HTERT RPE-1 (cell line): ENCODE measurements at regions not wholly inside any gene's neighbourhood (a gene's known extent, or its start where the extent isn't known, plus 50 kb on each side); places are given as distances from the start of the nearest gene placed in this dataset.

Experiments used
- in situ Hi-C: fragments of 300-500 bp; cut with MboI; formaldehyde crosslinking; loops from 4 replicates; pipeline ENCODE4 v1.14.3; 2020; ENCODE audit warnings: low sequenced_read_pairs

DNA sequence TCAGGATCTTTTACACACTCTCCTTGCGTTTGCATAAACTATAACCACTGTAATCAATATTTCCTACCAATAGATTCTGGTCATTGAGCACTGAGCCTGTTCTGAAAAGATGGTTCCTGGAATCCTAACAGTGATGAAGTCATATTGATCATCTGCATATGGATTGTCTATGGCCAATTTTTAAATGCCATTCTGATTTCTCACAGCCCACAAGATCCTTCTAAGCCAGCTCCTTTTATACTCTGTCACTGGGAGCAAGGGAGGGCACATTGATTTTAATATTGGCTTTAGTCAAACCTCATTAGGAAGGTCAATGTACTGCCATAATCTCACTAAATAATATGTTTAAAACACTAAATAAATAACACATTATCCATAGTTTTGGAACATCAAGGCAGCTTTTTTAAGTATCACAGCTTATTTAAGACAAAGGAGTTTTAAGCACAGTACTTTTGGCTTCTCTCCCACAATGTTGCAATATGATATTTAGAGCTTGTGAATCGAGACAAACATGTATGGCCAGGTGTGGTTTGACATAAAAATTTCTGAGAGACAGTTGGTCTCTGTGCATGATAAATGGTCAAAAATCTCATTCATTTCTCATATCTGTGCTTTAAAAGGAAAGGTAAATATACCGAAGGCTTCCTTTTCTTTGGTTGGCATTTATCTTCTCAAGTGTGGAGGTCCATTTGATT, 267.3 kb downstream of the MTX2 start:
- in situ Hi-C loops, result no loop called here

GRCh38 chr2:176537932-176538331, 268.7 kb downstream of the MTX2 start:
- in situ Hi-C loops, result no loop called here

GRCh38 chr2:176540995-176541394, 271.8 kb downstream of the MTX2 start:
- in situ Hi-C loops, result no loop called here

GRCh38 chr2:176542476-176542875, 273.2 kb downstream of the MTX2 start:
- in situ Hi-C loops, result no loop called here

- in situ Hi-C loops, result no loop called here
These were observed 275.3 kb downstream of the MTX2 start for GRCh38 chr2:176544557-176544956.

DNA sequence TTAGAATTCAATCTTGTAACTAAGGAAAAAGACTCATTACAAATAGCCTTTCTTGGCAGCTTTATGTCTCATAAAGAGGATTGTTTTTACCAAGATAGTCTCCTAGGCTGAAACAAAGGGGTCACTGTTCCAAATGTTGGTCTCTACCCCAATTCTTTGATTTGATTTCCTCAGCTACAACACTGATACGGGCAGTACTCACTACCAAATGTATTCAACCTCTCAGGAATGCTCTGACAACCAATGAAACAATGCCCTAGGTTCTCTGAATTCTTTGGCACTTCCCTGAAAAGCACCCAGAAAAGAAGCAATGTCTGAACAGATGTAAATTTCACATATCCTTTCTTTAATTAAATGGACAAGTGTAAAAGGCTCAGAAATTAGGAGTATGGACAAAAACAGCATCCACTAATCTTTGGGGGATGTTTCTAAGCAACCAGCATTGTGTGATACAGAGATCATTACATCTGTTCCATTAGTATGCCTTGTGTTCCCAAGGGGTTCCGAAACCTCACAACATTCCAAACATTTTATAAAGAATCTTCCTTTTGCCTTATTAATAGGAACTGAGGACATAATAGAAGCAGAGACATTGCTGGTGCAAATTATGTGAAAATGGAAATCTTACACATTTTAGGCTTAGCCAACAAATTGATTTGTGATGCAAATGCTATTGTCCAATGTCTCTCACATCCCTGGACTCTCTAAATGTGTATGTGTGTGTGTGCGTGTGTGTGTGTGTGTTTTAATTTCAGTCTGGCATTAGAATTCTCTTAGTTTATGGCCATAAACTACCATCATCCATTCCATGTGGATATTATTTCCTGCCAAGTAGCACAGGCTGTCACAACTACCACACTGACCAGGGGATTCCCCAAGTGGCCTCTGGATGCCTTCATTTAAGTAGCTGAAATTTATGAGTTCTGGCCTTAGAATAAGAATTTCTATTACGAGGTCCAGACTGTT, 276.0 kb downstream of the MTX2 start:
- in situ Hi-C loops, result no loop called here

- in situ Hi-C loops, result no loop called here
These were observed 277.3 kb downstream of the MTX2 start for GRCh38 chr2:176546550-176546949.

GRCh38 chr2:176552501-176553135, 283.4 kb downstream of the MTX2 start:
- in situ Hi-C loops, result no loop called here

GRCh38 chr2:176553685-176554100, 284.5 kb downstream of the MTX2 start:
- in situ Hi-C loops, result no loop called here

DNA sequence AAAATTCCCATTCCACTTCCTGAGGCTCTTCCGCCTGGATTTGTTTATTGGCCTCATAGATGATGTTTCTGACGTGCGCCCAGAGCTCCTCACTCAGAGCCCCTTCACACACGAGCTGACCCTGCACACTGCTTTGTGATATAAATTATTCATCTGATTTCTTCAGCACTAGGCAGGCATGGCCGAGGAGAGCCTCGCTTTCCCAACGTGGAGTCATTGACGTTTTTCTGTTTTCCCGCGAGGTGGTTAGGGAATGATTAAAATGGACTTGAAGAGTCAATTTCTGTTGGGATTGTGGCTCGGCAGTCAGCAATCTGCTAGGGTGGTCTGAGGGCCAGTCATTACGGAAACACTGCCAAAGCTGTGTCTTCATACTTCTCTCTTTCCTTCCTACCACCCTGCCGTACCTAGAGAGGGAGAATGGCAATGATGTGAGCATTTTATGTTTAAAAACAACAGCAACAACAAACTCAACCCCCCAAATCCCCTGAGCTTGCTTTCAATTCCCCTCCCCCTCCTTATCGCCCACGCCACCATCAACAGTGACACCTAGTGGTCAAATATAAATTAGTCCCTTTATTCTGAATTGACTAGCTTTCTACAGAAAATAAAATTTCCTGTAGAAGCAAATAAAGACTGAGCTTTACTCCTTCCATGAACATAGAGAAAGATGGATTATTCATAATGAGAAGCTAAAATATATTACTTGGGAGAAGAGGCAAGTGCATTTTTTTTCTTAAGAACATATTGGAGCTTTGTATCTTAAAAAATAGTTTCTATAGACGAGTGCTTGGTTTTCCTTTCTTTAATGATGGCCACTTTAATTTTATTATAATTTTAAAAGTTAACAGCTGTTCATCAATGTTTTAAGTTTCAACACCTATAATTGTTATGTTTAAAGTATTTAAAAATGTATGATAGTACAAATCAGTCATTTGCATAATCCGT, 285.1 kb downstream of the MTX2 start:
- in situ Hi-C loops, result no loop called here

- in situ Hi-C loops, result no loop called here
These were observed 285.9 kb downstream of the MTX2 start for GRCh38 chr2:176555112-176555511.

DNA sequence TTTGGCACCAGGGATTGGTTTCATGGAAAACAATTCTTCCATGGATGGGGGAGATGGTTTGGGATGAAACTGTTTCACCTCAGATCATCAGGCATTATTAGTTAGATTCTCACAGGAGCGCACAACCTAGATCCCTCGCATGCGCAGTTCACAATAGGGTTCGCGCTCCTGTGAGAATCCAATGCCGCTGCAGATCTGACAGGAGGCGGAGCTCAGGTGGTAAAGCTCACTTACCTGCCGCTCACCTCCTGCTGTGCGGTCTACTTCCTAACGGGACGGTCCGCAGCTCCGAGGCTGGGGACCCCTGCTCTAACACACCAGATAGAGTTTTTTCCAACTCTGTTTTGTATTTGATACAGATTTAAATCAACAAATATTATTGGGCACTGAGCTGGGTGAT, 286.5 kb downstream of the MTX2 start:
- in situ Hi-C loops, result no loop called here

GRCh38 chr2:176556373-176556772, 287.1 kb downstream of the MTX2 start:
- in situ Hi-C loops, result no loop called here

DNA sequence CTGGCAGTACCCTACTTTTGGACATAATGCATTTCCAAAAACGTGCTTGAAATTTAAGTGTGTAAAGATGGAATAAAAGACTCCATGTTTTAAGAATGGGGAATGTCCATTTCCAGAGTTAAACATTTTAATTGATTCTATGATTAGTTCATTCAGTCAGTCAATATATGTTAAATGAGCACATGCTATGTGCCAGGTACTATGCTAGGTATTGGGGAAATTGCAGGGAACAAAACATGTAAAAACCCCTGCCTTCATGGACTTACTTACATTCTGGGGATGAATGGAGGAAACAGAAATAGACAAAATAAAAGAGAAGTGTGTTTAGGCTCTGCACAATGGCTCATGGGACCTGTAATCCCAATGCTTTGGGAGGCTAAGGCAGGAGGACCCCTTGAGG, 288.6 kb downstream of the MTX2 start:
- in situ Hi-C loops, result no loop called here

- in situ Hi-C loops, result no loop called here
These were observed 289.4 kb downstream of the MTX2 start for GRCh38 chr2:176558574-176559140.

GRCh38 chr2:176560296-176560695, 291.1 kb downstream of the MTX2 start:
- in situ Hi-C loops, result no loop called here

DNA sequence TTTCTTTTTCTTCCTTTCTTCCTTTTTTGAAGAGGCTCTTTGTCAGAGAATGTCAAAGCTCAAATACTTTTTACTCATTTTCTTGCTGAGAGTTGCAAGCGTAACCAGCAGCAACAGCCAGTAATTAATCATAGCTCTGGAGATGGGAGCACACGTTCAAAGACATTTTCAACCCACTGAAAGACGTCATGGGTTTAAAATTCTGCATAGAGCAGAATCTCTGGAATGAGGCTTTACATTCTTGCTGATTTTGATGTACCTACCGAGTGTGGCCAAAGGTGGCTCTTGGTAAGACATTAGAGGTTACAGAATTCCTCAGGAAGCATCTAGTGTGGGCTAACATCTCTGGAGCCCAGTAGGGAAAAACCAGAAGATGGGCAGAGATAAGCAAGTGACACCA, 292.5 kb downstream of the MTX2 start:
- in situ Hi-C loops, result no loop called here

DNA sequence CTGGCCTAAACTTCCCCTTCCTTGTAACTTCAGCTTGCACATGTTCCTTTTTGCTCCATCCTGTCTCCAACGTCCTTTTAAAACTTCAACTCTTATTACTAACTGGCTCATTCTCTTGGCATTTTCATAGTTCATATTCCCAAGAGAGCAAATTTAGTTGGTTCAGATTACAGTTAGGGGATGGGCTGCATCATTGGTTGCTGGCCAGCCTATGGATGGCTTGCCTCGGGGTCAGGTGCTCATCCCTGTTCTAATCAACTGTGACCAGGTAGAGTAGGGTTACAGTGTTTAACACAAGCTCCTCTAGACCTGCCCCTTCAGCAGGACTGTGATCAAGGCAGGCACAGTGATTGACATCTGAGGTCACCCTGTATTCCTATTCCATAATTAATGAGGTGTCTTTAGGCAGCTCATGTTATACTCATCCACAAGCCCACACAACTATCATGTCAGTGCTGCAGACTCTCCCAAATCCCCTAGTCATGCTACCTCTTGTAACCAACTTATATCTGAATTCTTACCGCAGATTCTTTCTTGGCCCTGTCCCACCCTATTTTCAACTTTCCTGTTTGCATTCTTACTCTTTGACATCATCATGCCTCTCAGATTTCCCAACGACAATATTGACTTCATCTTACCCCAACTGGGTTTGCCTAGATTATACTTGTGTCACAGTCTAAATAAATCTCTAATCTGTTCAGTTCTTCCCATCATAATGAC, 293.3 kb downstream of the MTX2 start:
- in situ Hi-C loops, result no loop called here

DNA sequence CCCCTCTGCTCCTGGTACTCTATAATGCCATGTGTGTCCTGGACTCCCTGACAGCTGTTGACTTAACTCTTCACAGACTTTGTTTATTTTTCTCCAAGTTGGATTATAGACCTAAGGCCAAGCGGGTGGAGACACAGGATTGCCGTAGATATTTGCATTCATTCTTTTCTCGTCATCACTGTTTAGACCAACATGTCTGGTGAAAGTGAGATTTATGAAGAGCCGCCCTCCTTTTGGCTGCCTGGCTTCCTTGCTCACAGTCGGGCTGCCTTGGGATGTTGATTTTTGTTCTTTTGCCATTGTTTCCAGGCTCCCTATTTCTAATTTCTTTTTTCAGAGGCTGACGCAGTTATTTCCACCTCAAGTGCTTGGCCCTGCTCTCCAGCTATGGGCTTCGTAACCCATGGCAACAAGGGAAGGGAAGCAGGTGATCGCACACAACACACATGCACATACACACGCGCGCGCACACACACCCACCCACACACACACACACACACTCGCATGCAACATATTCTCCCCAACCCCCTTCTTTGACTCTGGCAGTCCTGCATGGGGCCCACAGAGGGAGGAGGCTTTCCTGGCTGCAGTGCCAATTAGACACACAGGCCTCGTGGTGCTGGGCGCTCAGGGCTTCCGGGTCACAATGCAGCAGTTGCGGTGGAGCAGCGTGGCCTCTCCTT, 296.5 kb downstream of the MTX2 start:
- in situ Hi-C loops, result no loop called here
